Neural progenitor cell (in vitro differentiated cells): ENCODE measurements at regions not wholly inside any gene's neighbourhood (a gene's known extent, or its start where the extent isn't known, plus 50 kb on each side); places are given as distances from the start of the nearest gene placed in this dataset.

Experiments
- EZH2phosphoT487 ChIP-seq: fragments of 200-600 bp; sonication (generic); IDR thresholded peaks from 2 replicates; pipeline ENCODE4 v1.6.1; 2017; ENCODE audit warnings: antibody characterized with exemption
- TF ChIP-seq, protein P1 (sequence below): fragments of 200-600 bp; sonication (generic); IDR thresholded peaks from 2 replicates; pipeline ENCODE4 v1.5.1; 2017; ENCODE audit warnings: antibody characterized with exemption, mild to moderate bottlenecking

GRCh38 chr5:81879936-81880335 lies 91.9 kb upstream of the ATG10 start:
- TF ChIP-seq, protein P1, sequence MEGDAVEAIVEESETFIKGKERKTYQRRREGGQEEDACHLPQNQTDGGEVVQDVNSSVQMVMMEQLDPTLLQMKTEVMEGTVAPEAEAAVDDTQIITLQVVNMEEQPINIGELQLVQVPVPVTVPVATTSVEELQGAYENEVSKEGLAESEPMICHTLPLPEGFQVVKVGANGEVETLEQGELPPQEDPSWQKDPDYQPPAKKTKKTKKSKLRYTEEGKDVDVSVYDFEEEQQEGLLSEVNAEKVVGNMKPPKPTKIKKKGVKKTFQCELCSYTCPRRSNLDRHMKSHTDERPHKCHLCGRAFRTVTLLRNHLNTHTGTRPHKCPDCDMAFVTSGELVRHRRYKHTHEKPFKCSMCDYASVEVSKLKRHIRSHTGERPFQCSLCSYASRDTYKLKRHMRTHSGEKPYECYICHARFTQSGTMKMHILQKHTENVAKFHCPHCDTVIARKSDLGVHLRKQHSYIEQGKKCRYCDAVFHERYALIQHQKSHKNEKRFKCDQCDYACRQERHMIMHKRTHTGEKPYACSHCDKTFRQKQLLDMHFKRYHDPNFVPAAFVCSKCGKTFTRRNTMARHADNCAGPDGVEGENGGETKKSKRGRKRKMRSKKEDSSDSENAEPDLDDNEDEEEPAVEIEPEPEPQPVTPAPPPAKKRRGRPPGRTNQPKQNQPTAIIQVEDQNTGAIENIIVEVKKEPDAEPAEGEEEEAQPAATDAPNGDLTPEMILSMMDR: no peak
- no peak for TF ChIP-seq EZH2phosphoT487
